ENCODE measurements at regions not wholly inside any gene's neighbourhood (a gene's known extent, or its start where the extent isn't known, plus 50 kb on each side); places are given as distances from the start of the nearest gene placed in this dataset.

DNA sequence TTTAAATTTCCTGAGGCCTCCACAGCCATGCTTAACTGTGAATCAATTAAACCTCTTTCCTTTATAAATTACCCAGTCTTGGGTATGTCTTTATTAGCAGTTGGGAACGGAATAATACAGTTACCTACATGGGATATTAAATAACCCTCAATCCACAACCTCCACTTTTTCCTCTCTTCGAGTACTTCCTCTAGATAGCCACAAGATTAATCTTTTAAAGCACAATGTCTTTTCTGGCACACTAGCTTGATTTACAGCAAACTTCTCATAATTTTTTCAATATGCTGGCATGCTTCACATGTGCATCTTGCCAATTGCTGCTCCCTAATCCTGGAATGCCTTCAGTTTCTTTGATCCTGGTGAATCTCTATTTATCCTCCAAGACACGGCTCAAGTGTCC is 92.2 kb downstream of the P2RY1 start:
- ATAC-seq (no peak), DNase-seq (ENCODE audit: low read depth, low spot score) (no peak)
- intact Hi-C loops (cut with micrococcal nuclease): no loop called here
- TF ChIP-seq TCF7L2 (IDR thresholded peaks at IDR 0.05; ENCODE audit: borderline replicate concordance, extremely low read depth, insufficient read depth, insufficient read length) (no peak), ZFX (IDR thresholded peaks at IDR 0.05) (no peak), SP1 (IDR thresholded peaks at IDR 0.05; ENCODE audit: low read depth) (no peak), JUND (IDR thresholded peaks at IDR 0.05) (no peak)
- TF ChIP-seq, protein P1, sequence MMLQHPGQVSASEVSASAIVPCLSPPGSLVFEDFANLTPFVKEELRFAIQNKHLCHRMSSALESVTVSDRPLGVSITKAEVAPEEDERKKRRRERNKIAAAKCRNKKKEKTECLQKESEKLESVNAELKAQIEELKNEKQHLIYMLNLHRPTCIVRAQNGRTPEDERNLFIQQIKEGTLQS (IDR thresholded peaks at IDR 0.05): no peak
- POLR2A ChIA-PET: no interaction called here
- Histone ChIP-seq H3K9ac (ENCODE audit: low read length) (no peak overlapping the region), H3K4me1 (ENCODE audit: control insufficient read depth in 1 of 2, insufficient read depth in 2 of 2, low read length in 2 of 2) (no peaks in the 10 kb centered on the region), H3K27me3 (ENCODE audit: insufficient read depth, low read length) (no peaks in the 10 kb centered on the region), H3K36me3 (ENCODE audit: control insufficient read depth in 1 of 2, insufficient read depth in 2 of 2, low read length in 2 of 2) (no peaks in the 10 kb centered on the region), H2AFZ (ENCODE audit: low read depth, low read length, poor library complexity, severe bottlenecking) (no peak overlapping the region), H3K79me2 (ENCODE audit: insufficient read depth, low read length) (no peaks in the 10 kb centered on the region), H3K9me3 (ENCODE audit: control insufficient read depth in 1 of 2, insufficient read depth in 1 of 2, low read depth in 1 of 2, low read length in 2 of 2) (no peaks in the 10 kb centered on the region), H3K27ac (ENCODE audit: low read depth, low read length) (no peak overlapping the region), H3K4me3 (replicated peaks in 1 of 2; ENCODE audit: low read depth in 1 of 2, low read length in 2 of 2) (no peak overlapping the region), H3K9me2 (ENCODE audit: insufficient read depth) (no peaks in the 10 kb centered on the region), H4K20me1 (ENCODE audit: insufficient read depth) (no peaks in the 10 kb centered on the region), H3K4me2 (ENCODE audit: low read length) (no peak overlapping the region)
- BruUV-seq (replicated peaks): no TSS peak
- CTCF ChIA-PET: no interaction called here
- RAD21 ChIA-PET (ENCODE audit: low non-redundant PET in 1 of 2, low total read pairs in 2 of 2, uncharacterized antibody in 2 of 2, unreplicated experiment in 2 of 2): no interaction called here

DNA sequence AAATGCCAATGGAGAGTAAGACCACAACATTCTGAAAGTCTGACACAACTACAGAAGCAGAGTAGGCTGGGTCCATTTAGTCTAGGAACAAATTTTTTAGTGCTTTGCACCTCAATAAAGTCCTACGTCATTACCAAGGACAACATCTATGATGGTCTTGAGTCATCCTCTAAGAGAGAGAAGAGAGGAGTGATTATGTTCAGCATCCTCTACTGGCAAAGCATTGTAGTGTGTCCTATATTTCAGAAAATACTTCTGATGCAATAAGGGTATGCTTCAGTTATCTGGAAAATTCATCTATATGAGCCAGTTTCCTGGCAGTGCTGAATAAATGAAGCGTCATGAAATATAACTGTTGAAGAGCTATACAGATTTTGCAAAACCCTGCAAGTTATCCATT is 95.6 kb downstream of the P2RY1 start:
- ChIA-PET CTCF (no interaction called here), RAD21 (ENCODE audit: low non-redundant PET in 1 of 2, low total read pairs in 2 of 2, uncharacterized antibody in 2 of 2, unreplicated experiment in 2 of 2) (no interaction called here)
- BruUV-seq (replicated peaks): no TSS peak
- TF ChIP-seq ZFX (IDR thresholded peaks at IDR 0.05) (no peak), TCF7L2 (IDR thresholded peaks at IDR 0.05; ENCODE audit: borderline replicate concordance, extremely low read depth, insufficient read depth, insufficient read length) (no peak), FOSL1 (IDR thresholded peaks at IDR 0.05; ENCODE audit: low read depth) (no peak), SIN3A (IDR thresholded peaks at IDR 0.05; ENCODE audit: low read depth) (no peak), EGR1 (IDR thresholded peaks at IDR 0.05; ENCODE audit: low read depth) (no peak), EZH2 (IDR thresholded peaks at IDR 0.05) (no peak), POLR2A (IDR thresholded peaks at IDR 0.05; ENCODE audit: borderline replicate concordance, extremely low read depth, insufficient read depth, insufficient read length) (no peak), POLR2AphosphoS5 (IDR thresholded peaks at IDR 0.05; ENCODE audit: low read depth, low read length) (no peak), RAD21 (IDR thresholded peaks at IDR 0.05; ENCODE audit: low read depth) (no peak)
- TF ChIP-seq, protein P2, sequence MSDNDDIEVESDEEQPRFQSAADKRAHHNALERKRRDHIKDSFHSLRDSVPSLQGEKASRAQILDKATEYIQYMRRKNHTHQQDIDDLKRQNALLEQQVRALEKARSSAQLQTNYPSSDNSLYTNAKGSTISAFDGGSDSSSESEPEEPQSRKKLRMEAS (IDR thresholded peaks at IDR 0.05): no peak
- TF ChIP-seq, protein P3, sequence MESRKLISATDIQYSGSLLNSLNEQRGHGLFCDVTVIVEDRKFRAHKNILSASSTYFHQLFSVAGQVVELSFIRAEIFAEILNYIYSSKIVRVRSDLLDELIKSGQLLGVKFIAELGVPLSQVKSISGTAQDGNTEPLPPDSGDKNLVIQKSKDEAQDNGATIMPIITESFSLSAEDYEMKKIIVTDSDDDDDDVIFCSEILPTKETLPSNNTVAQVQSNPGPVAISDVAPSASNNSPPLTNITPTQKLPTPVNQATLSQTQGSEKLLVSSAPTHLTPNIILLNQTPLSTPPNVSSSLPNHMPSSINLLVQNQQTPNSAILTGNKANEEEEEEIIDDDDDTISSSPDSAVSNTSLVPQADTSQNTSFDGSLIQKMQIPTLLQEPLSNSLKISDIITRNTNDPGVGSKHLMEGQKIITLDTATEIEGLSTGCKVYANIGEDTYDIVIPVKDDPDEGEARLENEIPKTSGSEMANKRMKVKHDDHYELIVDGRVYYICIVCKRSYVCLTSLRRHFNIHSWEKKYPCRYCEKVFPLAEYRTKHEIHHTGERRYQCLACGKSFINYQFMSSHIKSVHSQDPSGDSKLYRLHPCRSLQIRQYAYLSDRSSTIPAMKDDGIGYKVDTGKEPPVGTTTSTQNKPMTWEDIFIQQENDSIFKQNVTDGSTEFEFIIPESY (IDR thresholded peaks at IDR 0.05; ENCODE audit: extremely low read depth, insufficient replicate concordance, low read length): no peak
- TF ChIP-seq, protein P4, sequence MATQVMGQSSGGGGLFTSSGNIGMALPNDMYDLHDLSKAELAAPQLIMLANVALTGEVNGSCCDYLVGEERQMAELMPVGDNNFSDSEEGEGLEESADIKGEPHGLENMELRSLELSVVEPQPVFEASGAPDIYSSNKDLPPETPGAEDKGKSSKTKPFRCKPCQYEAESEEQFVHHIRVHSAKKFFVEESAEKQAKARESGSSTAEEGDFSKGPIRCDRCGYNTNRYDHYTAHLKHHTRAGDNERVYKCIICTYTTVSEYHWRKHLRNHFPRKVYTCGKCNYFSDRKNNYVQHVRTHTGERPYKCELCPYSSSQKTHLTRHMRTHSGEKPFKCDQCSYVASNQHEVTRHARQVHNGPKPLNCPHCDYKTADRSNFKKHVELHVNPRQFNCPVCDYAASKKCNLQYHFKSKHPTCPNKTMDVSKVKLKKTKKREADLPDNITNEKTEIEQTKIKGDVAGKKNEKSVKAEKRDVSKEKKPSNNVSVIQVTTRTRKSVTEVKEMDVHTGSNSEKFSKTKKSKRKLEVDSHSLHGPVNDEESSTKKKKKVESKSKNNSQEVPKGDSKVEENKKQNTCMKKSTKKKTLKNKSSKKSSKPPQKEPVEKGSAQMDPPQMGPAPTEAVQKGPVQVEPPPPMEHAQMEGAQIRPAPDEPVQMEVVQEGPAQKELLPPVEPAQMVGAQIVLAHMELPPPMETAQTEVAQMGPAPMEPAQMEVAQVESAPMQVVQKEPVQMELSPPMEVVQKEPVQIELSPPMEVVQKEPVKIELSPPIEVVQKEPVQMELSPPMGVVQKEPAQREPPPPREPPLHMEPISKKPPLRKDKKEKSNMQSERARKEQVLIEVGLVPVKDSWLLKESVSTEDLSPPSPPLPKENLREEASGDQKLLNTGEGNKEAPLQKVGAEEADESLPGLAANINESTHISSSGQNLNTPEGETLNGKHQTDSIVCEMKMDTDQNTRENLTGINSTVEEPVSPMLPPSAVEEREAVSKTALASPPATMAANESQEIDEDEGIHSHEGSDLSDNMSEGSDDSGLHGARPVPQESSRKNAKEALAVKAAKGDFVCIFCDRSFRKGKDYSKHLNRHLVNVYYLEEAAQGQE (IDR thresholded peaks at IDR 0.05; ENCODE audit: low read depth): no peak

More for the DNA sequence above, 95.6 kb downstream of the P2RY1 start:
- H3K36me3 ChIP-seq (ENCODE audit: control insufficient read depth in 1 of 2, insufficient read depth in 2 of 2, low read length in 2 of 2): no peaks in the 10 kb centered on the region
- no peaks in the 10 kb centered on the region for H3K9me2 ChIP-seq (ENCODE audit: insufficient read depth)
- H3K27ac ChIP-seq (ENCODE audit: low read depth, low read length): no peak overlapping the region
- no peak for ATAC-seq
- H3K79me2 ChIP-seq (ENCODE audit: insufficient read depth, low read length): no peaks in the 10 kb centered on the region
- no peak overlapping the region for H2AFZ ChIP-seq (ENCODE audit: low read depth, low read length, poor library complexity, severe bottlenecking)
- no peaks in the 10 kb centered on the region for H3K9me3 ChIP-seq (ENCODE audit: control insufficient read depth in 1 of 2, insufficient read depth in 1 of 2, low read depth in 1 of 2, low read length in 2 of 2)
- H3K4me2 ChIP-seq (ENCODE audit: low read length): no peak overlapping the region
- intact Hi-C loops (cut with micrococcal nuclease): no loop called here
- no peak overlapping the region for H3K4me3 ChIP-seq (replicated peaks in 1 of 2; ENCODE audit: low read depth in 1 of 2, low read length in 2 of 2)
- no peak for DNase-seq (ENCODE audit: low read depth, low spot score)
- H3K27me3 ChIP-seq (ENCODE audit: insufficient read depth, low read length): no peaks in the 10 kb centered on the region
- H3K9ac ChIP-seq (ENCODE audit: low read length): no peak overlapping the region
- H4K20me1 ChIP-seq (ENCODE audit: insufficient read depth): no peaks in the 10 kb centered on the region
- H3K4me1 ChIP-seq (ENCODE audit: control insufficient read depth in 1 of 2, insufficient read depth in 2 of 2, low read length in 2 of 2): no peaks in the 10 kb centered on the region
- POLR2A ChIA-PET: no interaction called here
